BE2C (cell line): ENCODE measurements at regions not wholly inside any gene's neighbourhood (a gene's known extent, or its start where the extent isn't known, plus 50 kb on each side); places are given as distances from the start of the nearest gene placed in this dataset.

ENCODE experiments used
- DNase-seq: peaks from one replicate; pipeline ENCODE4 v3.0.0-alpha.2; 2020
- H3K27me3 ChIP-seq: fragments of 250-450 bp; sonication (Bioruptor Pico); 2 replicates; pipeline ENCODE4 v1.5.1; 2020; ENCODE audit warnings: mild to moderate bottlenecking
- H3K36me3 ChIP-seq: fragments of 250-450 bp; sonication (Bioruptor Pico); 2 replicates; pipeline ENCODE4 v1.5.1; 2020; ENCODE audit warnings: mild to moderate bottlenecking
- H3K4me1 ChIP-seq: fragments of 250-450 bp; sonication (Bioruptor Pico); 2 replicates; pipeline ENCODE4 v1.5.1; 2020
- H3K4me3 ChIP-seq: 2 replicates; pipeline ENCODE4 v1.5.1; 2011; ENCODE audit warnings: low read depth, low read length
- H3K9me3 ChIP-seq: fragments of 250-450 bp; sonication (Bioruptor Pico); 2 replicates; pipeline ENCODE4 v1.5.1; 2020
- CTCF ChIP-seq: IDR thresholded peaks from 2 replicates; pipeline ENCODE4 v1.5.1; 2012; ENCODE audit warnings: mild to moderate bottlenecking, low read depth, low read length

GRCh38 chr16:79833559-79833958 is 233.0 kb upstream of the MAF start:
- no peak for TF ChIP-seq CTCF
- Histone ChIP-seq H3K36me3 (no peaks in the 10 kb centered on the region), H3K4me1 (no peaks in the 10 kb centered on the region), H3K4me3 (no peak overlapping the region), H3K27me3 (no peaks in the 10 kb centered on the region), H3K9me3 (no peaks in the 10 kb centered on the region; the same call in 1 of the 2 replicates)
- DNase-seq = no peak

GRCh38 chr16:79826732-79827475 is 226.4 kb upstream of the MAF start:
- Histone ChIP-seq H3K36me3 (no peaks in the 10 kb centered on the region), H3K9me3 (no peaks in the 10 kb centered on the region; the same call in 1 of the 2 replicates), H3K4me3 (no peak overlapping the region), H3K27me3 (no peaks in the 10 kb centered on the region), H3K4me1 (no peaks in the 10 kb centered on the region)
- no peak for DNase-seq
- TF ChIP-seq CTCF = no peak

DNA sequence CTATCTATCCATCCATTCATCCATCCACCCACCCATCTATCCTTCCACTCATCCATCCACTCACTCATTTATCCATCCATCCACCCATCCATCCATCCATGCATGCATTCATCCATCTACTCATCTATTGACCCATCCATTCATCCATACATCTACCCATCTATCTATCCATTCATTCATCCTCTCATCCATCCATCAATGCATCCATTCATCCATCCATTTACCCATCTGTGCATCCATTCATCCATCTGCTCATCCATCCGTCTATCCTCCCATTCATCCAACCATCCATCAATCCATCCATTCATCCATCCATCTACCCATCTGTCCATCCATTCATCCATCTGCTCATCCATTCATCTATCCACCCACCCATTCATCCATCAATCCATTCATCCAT is 224.5 kb upstream of the MAF start:
- no peak for DNase-seq
- no peaks in the 10 kb centered on the region for H3K36me3 ChIP-seq
- TF ChIP-seq CTCF = no peak
- H3K4me3 ChIP-seq = no peak overlapping the region
- H3K4me1 ChIP-seq = no peaks in the 10 kb centered on the region
- H3K27me3 ChIP-seq = no peaks in the 10 kb centered on the region
- no peaks in the 10 kb centered on the region; the same call in 1 of the 2 replicates for H3K9me3 ChIP-seq

GRCh38 chr16:79823639-79824038 is 223.1 kb upstream of the MAF start:
- no peak for TF ChIP-seq CTCF
- no peak overlapping the region for H3K4me3 ChIP-seq
- no peaks in the 10 kb centered on the region for H3K4me1 ChIP-seq
- H3K27me3 ChIP-seq = no peaks in the 10 kb centered on the region
- no peaks in the 10 kb centered on the region for H3K36me3 ChIP-seq
- DNase-seq = no peak
- no peaks in the 10 kb centered on the region; the same call in 1 of the 2 replicates for H3K9me3 ChIP-seq

DNA sequence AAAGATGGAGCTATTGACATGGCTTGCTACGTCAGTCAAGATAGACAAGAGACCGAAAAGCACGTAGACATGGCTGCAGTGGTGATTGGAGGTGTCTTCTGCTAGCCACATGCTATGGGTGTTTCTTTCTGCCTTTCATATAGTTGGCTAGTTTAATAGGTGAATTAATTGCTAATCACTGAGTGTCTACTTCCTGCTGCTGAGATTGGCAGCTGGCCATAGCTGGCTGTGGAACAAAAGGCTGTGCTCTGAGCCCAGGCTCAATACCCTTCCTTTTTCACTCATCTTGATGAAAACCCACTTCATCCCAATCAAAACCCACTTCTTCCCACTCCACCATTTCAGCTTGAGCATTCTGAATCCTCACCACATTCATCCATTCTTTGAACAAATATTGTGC is 221.4 kb upstream of the MAF start:
- H3K27me3 ChIP-seq = no peaks in the 10 kb centered on the region
- H3K4me3 ChIP-seq = no peak overlapping the region
- no peaks in the 10 kb centered on the region for H3K4me1 ChIP-seq
- DNase-seq = no peak
- no peak for TF ChIP-seq CTCF
- H3K9me3 ChIP-seq = no peaks in the 10 kb centered on the region; the same call in none of the 2 replicates
- H3K36me3 ChIP-seq = no peaks in the 10 kb centered on the region

- no peaks in the 10 kb centered on the region for H3K36me3 ChIP-seq
- H3K4me1 ChIP-seq = no peaks in the 10 kb centered on the region
- DNase-seq = no peak
- no peak overlapping the region for H3K4me3 ChIP-seq
- no peak for TF ChIP-seq CTCF
- H3K27me3 ChIP-seq = no peaks in the 10 kb centered on the region
- H3K9me3 ChIP-seq = no peaks in the 10 kb centered on the region; the same call in 1 of the 2 replicates
Measured at GRCh38 chr16:79816081-79816497, 215.6 kb upstream of the MAF start.
